ENCODE measurements at regions not wholly inside any gene's neighbourhood (a gene's known extent, or its start where the extent isn't known, plus 50 kb on each side); places are given as distances from the start of the nearest gene placed in this dataset.

DNA sequence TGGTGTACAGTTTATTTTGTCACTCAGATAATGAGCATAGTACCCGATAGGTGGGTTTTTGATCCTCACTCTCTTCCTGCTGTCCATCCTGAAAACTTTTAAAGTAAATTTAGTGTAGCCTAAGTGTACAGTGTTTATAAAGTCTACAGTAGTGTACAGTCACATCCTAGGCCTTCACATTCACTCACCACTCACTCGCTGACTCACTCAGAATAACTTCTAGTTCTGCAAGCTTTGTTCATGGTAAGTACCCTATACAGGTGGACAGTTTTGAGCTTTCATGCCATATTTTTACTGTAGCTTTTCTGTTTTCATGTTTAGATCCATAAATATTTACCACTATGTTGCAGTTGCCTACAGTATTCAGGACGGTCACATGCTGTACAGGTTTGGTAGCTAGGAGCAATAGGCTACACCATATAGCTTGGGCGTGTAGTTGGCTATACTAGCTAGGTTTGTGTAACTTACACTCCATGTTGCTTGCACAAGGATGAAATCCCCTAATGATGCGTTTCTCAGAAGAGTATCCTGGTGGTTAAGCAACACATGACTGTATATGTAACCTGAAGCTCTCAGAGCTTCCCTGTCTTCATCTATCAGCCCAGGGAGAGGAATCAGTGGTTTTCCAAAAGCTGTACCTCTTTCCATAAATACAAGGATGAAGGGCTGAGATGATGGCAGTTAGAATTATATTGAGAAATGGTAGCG, 87.6 kb upstream of the SLC25A26 start (continued):
- TF ChIP-seq, protein P1, sequence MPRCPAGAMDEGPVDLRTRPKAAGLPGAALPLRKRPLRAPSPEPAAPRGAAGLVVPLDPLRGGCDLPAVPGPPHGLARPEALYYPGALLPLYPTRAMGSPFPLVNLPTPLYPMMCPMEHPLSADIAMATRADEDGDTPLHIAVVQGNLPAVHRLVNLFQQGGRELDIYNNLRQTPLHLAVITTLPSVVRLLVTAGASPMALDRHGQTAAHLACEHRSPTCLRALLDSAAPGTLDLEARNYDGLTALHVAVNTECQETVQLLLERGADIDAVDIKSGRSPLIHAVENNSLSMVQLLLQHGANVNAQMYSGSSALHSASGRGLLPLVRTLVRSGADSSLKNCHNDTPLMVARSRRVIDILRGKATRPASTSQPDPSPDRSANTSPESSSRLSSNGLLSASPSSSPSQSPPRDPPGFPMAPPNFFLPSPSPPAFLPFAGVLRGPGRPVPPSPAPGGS (IDR thresholded peaks at IDR 0.05; ENCODE audit: borderline replicate concordance, insufficient read depth, low read depth, low read length, poor library complexity, severe bottlenecking) = no peak
- TF ChIP-seq BCL11A (IDR thresholded peaks at IDR 0.05; ENCODE audit: low read depth, low read length) (no peak), MEF2B (IDR thresholded peaks at IDR 0.05; ENCODE audit: partially characterized antibody, poor library complexity, severe bottlenecking) (no peak)
- TF ChIP-seq, protein P2, sequence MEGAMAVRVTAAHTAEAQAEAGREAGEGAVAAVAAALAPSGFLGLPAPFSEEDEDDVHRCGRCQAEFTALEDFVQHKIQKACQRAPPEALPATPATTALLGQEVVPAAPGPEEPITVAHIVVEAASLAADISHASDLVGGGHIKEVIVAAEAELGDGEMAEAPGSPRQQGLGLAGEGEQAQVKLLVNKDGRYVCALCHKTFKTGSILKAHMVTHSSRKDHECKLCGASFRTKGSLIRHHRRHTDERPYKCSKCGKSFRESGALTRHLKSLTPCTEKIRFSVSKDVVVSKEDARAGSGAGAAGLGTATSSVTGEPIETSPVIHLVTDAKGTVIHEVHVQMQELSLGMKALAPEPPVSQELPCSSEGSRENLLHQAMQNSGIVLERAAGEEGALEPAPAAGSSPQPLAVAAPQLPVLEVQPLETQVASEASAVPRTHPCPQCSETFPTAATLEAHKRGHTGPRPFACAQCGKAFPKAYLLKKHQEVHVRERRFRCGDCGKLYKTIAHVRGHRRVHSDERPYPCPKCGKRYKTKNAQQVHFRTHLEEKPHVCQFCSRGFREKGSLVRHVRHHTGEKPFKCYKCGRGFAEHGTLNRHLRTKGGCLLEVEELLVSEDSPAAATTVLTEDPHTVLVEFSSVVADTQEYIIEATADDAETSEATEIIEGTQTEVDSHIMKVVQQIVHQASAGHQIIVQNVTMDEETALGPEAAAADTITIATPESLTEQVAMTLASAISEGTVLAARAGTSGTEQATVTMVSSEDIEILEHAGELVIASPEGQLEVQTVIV (IDR thresholded peaks at IDR 0.05; ENCODE audit: borderline replicate concordance, partially characterized antibody) = no peak
- TF ChIP-seq, protein P3, sequence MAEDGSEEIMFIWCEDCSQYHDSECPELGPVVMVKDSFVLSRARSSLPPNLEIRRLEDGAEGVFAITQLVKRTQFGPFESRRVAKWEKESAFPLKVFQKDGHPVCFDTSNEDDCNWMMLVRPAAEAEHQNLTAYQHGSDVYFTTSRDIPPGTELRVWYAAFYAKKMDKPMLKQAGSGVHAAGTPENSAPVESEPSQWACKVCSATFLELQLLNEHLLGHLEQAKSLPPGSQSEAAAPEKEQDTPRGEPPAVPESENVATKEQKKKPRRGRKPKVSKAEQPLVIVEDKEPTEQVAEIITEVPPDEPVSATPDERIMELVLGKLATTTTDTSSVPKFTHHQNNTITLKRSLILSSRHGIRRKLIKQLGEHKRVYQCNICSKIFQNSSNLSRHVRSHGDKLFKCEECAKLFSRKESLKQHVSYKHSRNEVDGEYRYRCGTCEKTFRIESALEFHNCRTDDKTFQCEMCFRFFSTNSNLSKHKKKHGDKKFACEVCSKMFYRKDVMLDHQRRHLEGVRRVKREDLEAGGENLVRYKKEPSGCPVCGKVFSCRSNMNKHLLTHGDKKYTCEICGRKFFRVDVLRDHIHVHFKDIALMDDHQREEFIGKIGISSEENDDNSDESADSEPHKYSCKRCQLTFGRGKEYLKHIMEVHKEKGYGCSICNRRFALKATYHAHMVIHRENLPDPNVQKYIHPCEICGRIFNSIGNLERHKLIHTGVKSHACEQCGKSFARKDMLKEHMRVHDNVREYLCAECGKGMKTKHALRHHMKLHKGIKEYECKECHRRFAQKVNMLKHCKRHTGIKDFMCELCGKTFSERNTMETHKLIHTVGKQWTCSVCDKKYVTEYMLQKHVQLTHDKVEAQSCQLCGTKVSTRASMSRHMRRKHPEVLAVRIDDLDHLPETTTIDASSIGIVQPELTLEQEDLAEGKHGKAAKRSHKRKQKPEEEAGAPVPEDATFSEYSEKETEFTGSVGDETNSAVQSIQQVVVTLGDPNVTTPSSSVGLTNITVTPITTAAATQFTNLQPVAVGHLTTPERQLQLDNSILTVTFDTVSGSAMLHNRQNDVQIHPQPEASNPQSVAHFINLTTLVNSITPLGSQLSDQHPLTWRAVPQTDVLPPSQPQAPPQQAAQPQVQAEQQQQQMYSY (CRISPR knock-in tag; IDR thresholded peaks at IDR 0.05) = no peak

All from GM12878 (cell line).